Ovary (tissue), 7 donors: ENCODE measurements at regions not wholly inside any gene's neighbourhood (a gene's known extent, or its start where the extent isn't known, plus 50 kb on each side); places are given as distances from the start of the nearest gene placed in this dataset.

Experiments
- DNase-seq, 5 donors: peaks; one replicate each; pipeline ENCODE4 v3.0.0-alpha.2; 2019 to 2020
- H3K27ac ChIP-seq, 2 donors: fragments of 200-600 bp; one replicate each; pipeline versions ENCODE4 v1.5.1 to v1.8.0; 2019 to 2022
- H3K27me3 ChIP-seq: fragments of 200-600 bp; one replicate; pipeline ENCODE4 v1.8.0; 2022
- H3K36me3 ChIP-seq: fragments of 200-600 bp; sonication (generic); one replicate; pipeline ENCODE4 v1.5.1; 2019
- H3K4me1 ChIP-seq: one replicate; pipeline ENCODE4 v1.8.1; 2013; ENCODE audit warnings: mild to moderate bottlenecking, moderate library complexity; ENCODE audit not compliant: insufficient read depth
- H3K4me3 ChIP-seq: fragments of 200-600 bp; sonication (generic); one replicate; pipeline ENCODE4 v1.5.1; 2017
- H3K9me3 ChIP-seq, 2 donors: fragments of 200-600 bp in 1 of 2; sonication (generic) in 1 of 2; one replicate each; pipeline versions ENCODE4 v1.5.1 to v1.8.1; 2013 to 2019; ENCODE audit warnings: mild to moderate bottlenecking in 1 of 2, moderate library complexity in 1 of 2
- EP300 ChIP-seq: sonication (generic); formaldehyde crosslinking; IDR thresholded peaks from one replicate; pipeline ENCODE4 v1.6.1; 2017; ENCODE audit warnings: antibody characterized with exemption
- POLR2A ChIP-seq: fragments of 450-650 bp; IDR thresholded peaks from one replicate; pipeline ENCODE4 v1.6.1; 2017; ENCODE audit warnings: antibody characterized with exemption, mild to moderate bottlenecking, moderate library complexity
- WGBS, 3 donors: extraction: QIAGEN DNeasy Blood & Tissue Kit in 1 of 3; methylation state at CpG; one replicate each; pipeline versions ENCODE4 v1.1.5 to v1.1.7; 2013 to 2017; 5-methylcytosine and 5-hydroxymethylcytosine counted together
- intact Hi-C, 4 donors: fragments of 100-400 bp; cut with DNase I; formaldehyde crosslinking; loops; one replicate each; pipeline versions ENCODE4 v1.11.0 to v1.15.1; 2022 to 2023
- TF ChIP-seq, protein P1 (sequence below), 3 donors: fragments of 450-650 bp in 2 of 3; fragments of 200-600 bp in 1 of 3; IDR thresholded peaks; one replicate each; pipeline versions ENCODE4 v1.5.1 to v1.8.0; 2016 to 2022; ENCODE audit warnings: antibody characterized with exemption in 3 of 3, mild to moderate bottlenecking in 1 of 3
- donor health status: DM: no; HTN: no; CAD: no; lungs with moderate emphysema.
- donor health status: DM: no; HTN: no; CAD: no.
- donor health status: Bipolar disorder and iron deficiency.
- donor health status: DM: no; HTN: no; CAD: no.
- donor health status: DM: yes; HTN: yes; CAD: no.

DNA sequence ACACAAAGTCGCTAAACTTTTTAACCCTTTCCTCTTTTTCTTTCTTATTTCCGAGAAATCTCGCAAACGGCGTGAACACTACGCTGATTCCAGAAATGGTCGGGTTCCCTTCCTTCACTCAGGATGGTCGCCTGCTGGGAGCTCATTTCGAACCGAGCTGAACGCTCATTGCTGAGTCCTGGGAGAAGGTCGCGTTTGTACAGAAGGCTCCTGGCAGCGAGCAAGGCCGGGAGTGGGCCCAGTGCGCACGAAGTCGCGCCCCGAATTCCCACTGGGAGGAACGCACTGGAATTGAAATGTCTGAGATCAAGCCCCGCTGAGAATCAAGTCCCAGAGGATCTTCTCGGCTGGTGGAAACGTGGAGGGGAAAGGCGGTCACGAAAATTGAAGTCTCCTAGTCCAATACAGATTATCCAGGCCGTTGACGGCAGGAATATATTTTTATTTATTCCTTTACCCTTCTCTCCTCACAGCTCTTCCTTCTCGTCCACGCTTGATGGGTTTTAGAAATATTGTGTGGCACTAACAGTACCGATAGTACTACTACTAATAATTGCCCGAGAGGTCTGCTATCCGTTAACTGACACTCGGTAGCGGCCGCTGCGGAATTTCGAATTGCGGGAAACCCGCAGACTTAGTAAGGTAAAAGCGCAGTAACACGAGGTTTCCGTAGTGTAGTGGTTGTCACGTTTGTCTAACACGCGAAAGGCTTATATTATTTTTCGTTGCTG lies 207.2 kb upstream of the ZNF184 start:
- H3K4me3 ChIP-seq = peak overlapping the region; percentile 6
- no peaks in the 10 kb centered on the region for H3K27me3 ChIP-seq
- intact Hi-C loops = loop anchor here in 1 of 4 donors (10.0 kb wide), 2 partner anchors 205 to 495 kb away; partner anchors contain the start of gene ZNF184
- TF ChIP-seq, protein P1, sequence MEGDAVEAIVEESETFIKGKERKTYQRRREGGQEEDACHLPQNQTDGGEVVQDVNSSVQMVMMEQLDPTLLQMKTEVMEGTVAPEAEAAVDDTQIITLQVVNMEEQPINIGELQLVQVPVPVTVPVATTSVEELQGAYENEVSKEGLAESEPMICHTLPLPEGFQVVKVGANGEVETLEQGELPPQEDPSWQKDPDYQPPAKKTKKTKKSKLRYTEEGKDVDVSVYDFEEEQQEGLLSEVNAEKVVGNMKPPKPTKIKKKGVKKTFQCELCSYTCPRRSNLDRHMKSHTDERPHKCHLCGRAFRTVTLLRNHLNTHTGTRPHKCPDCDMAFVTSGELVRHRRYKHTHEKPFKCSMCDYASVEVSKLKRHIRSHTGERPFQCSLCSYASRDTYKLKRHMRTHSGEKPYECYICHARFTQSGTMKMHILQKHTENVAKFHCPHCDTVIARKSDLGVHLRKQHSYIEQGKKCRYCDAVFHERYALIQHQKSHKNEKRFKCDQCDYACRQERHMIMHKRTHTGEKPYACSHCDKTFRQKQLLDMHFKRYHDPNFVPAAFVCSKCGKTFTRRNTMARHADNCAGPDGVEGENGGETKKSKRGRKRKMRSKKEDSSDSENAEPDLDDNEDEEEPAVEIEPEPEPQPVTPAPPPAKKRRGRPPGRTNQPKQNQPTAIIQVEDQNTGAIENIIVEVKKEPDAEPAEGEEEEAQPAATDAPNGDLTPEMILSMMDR (IDR thresholded peaks at IDR 0.05) = no peak
- TF ChIP-seq EP300 = no peak
- no peak for TF ChIP-seq POLR2A
- 5 to 7% (median 7%) methylated on average over 47 of the region's 47 CpGs for WGBS, 3 donors
- H3K4me1 ChIP-seq = no peaks in the 10 kb centered on the region
- H3K36me3 ChIP-seq = no peaks in the 10 kb centered on the region
- H3K27ac ChIP-seq = no peak overlapping the region
- H3K9me3 ChIP-seq = no peaks in the 10 kb centered on the region
- no peak for DNase-seq

DNA sequence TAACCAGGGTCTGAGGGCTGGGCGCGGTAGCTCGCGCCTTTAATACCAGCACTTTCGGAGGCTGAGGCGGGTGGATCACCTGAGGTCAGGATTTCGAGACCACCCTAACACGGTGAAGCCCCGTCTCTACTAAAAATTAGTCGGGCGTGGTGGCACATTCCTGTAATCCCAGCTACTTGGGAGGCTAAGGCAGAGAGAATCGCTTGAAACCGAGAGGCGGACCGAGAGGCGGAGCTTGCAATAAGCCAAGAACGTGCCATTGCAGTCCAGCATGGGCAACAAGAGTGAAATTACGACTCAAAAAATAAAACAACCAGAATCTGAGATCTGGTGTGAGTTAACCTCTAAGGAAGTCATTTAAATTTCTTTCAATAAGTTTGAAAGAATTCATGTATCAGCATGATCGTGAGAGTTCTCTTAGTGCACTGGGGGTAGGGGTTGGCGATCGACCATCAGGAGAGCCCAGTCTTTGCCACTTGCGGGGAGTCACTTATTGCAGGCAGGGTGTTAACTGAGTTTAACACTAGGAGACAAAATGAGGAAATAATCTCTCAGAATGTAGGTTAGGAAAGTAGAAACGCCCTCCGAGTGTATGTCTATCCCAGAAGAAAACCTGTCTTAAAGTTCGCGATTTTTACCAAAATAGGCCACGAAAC lies 206.5 kb upstream of the ZNF184 start:
- H3K27ac ChIP-seq = no peak overlapping the region
- H3K36me3 ChIP-seq = no peaks in the 10 kb centered on the region
- intact Hi-C loops = loop anchor here in 1 of 4 donors (10.0 kb wide), 1 partner anchor 495 kb away; no protein-coding TSS in a partner anchor
- no peak for DNase-seq
- peak overlapping the region; percentile 14 for H3K4me3 ChIP-seq
- no peaks in the 10 kb centered on the region for H3K27me3 ChIP-seq
- TF ChIP-seq POLR2A (no peak), EP300 (no peak)
- TF ChIP-seq, protein P1 (IDR thresholded peaks at IDR 0.05) = no peak
- WGBS, 3 donors = 5 to 10% (median 6%) methylated on average over 27 of the region's 27 CpGs
- H3K9me3 ChIP-seq = no peaks in the 10 kb centered on the region
- H3K4me1 ChIP-seq = no peaks in the 10 kb centered on the region

DNA sequence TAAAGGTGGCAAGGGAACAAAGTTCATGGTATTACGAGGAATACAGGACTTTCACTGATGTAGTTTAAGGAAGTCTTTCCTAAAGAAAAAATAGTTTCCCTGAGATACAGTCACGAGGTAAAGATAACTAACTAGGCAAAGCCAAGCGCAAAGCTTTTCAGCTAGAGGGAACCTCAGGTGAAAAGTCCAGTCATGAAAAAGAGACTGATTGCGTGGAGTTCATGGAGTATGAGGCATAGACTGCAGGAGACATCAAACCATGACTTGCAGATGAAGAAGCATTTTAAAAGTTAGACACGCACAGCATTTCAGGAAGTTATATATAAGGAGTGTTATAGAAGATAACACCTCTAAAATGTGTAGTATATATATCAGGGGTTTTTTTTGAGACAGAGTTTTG lies 205.6 kb upstream of the ZNF184 start:
- no peaks in the 10 kb centered on the region for H3K27me3 ChIP-seq
- no peaks in the 10 kb centered on the region for H3K36me3 ChIP-seq
- TF ChIP-seq EP300 (no peak), POLR2A (no peak)
- TF ChIP-seq, protein P1 (IDR thresholded peaks at IDR 0.05) = no peak
- H3K9me3 ChIP-seq = no peaks in the 10 kb centered on the region
- no peak overlapping the region for H3K4me3 ChIP-seq
- no peak for DNase-seq
- 51 to 57% (median 55%) methylated on average over 5 of the region's 5 CpGs for WGBS, 3 donors
- intact Hi-C loops = loop anchor here in 1 of 4 donors (10.0 kb wide), 1 partner anchor 494 kb away; no protein-coding TSS in a partner anchor
- no peaks in the 10 kb centered on the region for H3K4me1 ChIP-seq
- H3K27ac ChIP-seq = no peak overlapping the region

DNA sequence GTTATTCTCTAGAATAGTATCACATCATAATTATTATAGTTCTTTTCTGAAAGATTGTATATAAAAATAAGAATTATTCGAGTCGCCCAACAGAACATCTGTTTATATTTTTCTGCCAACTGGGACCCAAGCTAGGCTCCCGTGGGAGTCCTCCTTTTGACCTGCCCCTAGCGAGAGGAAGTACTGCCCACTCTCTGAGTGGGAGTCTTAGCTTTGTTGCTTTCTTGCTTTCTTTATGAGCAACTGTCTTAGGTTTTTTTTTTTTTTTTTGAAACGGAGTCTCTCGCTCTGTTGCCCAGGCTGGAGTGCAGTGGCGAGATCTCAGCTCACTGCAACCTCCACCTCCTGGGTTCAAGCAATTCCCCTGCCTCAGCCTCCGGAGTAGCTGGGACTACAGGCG lies 202.0 kb upstream of the ZNF184 start:
- no peak for DNase-seq
- Histone ChIP-seq H3K36me3 (no peaks in the 10 kb centered on the region), H3K4me3 (no peak overlapping the region), H3K27ac (no peak overlapping the region), H3K4me1 (no peaks in the 10 kb centered on the region), H3K9me3 (no peaks in the 10 kb centered on the region), H3K27me3 (no peaks in the 10 kb centered on the region)
- intact Hi-C loops = loop anchor here in 1 of 4 donors (10.0 kb wide), 1 partner anchor 490 kb away; no protein-coding TSS in a partner anchor
- 45 to 52% (median 50%) methylated on average over 9 of the region's 9 CpGs for WGBS, 3 donors
- TF ChIP-seq POLR2A (no peak), EP300 (no peak)
- TF ChIP-seq, protein P1 (IDR thresholded peaks at IDR 0.05) = no peak
